Suppressor macrophage treated with lipopolysaccharide for 1 hour (primary cell): ENCODE measurements at regions not wholly inside any gene's neighbourhood (a gene's known extent, or its start where the extent isn't known, plus 50 kb on each side); places are given as distances from the start of the nearest gene placed in this dataset.

Source experiments
- DNase-seq, 3 donors: peaks; one replicate each; pipeline ENCODE4 v3.0.0-alpha.2; 2020 to 2022

DNA sequence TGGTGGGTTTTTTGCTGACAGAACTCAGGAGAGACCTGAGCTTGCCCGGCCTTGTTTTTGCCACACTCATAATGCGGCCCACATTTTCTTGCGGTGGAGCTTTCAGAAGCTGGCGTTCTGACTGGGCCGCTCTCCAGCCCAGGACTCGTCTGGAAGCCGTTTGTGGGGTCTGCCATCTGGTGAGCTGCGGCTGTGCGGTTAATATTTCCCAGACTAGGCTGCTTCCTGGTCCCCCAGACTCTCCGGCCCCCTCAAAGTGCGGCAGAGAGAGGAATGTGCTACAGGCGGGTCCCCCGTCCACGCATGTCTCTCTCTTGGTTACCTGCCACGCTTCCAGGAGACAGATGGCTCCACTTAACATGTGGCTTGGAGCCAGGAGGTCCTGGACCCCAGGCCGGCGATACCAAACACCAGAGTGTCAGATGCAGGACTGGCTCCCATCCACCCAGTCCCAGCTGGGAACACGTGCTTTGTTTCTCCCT, 128.9 kb upstream of the PMEPA1 start:
- no peak for DNase-seq

- DNase-seq, result no peak
These were observed 127.6 kb upstream of the PMEPA1 start for GRCh38 chr20:57837208-57838035.

GRCh38 chr20:57835588-57836455, 126.0 kb upstream of the PMEPA1 start:
- no peak for DNase-seq

- DNase-seq, result no peak
These were observed 125.2 kb upstream of the PMEPA1 start for GRCh38 chr20:57835074-57835452.

- no peak for DNase-seq
These were observed 124.7 kb upstream of the PMEPA1 start for GRCh38 chr20:57834306-57835073.

DNA sequence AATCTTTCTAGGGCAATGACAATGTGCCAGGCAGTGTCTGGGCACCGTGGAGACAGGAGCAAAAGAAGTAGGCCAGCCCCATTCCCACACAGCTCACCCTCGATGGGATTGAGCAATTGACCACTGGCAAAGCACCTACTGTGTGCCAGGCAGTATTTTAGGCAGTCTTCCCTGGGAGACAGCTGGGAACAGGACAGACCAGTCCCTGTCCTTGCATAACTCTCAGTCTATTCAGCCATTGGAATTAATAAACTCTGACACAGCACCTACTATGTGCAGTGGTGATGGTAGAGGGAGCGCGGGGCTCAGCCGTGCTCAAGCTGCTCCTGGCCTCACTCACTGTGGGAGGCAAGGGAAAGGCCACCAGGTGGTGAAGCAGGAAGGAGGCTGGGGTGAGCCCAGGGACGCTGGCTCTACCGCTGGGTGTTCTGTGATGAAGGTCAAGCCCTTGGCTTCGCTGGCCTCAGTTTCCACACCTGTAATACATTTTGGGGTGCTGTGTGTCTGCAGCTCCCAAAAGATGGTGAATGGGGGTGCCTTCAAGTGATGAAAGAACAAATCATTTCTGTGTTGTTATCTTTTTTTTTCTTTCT, 122.3 kb upstream of the PMEPA1 start:
- no peak for DNase-seq

DNA sequence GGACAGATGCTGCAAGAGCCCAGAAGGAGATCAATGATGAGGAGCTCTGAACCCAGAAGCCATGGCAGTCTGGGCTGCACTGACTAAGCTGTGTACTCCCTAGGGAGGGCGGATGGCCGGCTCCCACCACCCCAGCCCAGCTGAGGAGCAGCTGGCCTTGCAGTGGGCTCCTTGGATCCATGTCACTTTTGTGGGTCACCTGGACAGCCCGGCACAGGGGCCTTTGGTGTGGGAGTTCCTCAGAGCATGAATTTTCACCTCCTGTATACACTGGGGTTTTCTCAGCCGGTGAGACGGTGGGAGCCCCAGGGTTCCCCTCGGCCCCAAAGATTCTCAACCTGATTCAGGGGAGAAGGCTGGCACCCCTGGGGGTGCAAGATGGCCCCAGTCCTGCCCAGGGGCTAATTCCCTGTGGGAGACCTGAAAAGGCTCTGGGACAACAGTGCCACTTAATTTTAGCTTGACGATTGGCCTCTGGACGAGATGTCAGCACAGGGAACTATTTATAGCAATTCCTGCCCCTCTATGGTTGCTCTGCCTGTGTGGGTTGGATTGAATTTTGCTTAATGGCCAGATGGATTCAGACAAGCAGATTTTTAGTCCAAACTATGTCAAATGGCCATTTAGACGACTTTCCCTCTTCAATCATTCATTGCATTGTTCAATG, 121.6 kb upstream of the PMEPA1 start:
- no peak for DNase-seq

GRCh38 chr20:57830515-57830895, 120.7 kb upstream of the PMEPA1 start:
- no peak for DNase-seq

GRCh38 chr20:57829805-57830514, 120.1 kb upstream of the PMEPA1 start:
- DNase-seq, result no peak

- no peak for DNase-seq
These were observed 119.5 kb upstream of the PMEPA1 start for GRCh38 chr20:57829336-57829735.

DNA sequence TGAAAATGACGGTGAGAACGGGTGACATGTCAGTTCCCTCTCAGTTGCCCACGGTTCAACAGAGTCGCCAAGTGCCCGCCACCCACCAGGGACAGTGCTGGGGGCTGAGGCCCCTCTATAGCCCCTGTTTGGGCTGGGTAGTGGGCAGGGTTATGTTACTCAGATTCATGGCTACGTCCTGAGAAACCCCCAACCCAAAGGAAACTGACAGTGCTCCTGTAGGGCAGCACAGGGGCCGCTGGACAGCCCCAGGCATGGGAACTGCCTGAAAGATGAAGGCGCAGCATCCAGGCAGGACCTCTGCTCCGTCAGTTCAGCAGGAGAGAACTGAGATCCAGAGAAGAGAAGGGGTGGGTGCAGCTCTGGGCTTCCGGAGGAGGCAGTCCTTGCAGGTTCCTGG, 118.9 kb upstream of the PMEPA1 start:
- DNase-seq, result no peak

DNA sequence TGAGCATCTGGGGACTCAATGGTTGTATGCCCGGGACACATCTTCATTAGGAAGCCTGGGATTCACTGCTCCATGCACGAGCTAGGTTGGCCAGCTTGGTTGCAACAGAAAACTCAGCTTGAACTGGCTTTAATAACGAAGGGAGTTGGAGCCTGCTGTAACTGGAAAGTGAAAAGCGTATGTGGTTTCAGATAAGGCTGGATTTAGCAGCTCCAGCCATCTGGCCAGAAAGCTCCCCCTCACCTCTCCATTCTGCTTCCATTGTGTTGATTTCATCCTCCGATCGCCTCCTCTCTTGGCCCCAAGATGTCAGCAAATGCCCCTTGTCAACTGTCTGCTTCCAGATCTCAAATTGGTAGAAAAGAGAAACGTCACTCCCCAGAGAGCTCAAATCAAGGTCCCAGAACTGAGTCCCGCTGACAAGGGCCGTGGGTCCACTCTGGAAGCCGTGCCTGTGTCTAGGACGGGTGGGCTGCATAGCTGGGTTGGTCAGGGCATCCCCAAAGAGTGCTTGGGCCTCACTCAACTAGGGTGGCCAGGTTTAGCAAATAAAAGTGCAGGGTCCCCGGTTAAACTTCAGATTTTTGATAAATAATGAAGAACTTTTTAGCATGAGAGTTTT, 117.0 kb upstream of the PMEPA1 start:
- no peak for DNase-seq

DNA sequence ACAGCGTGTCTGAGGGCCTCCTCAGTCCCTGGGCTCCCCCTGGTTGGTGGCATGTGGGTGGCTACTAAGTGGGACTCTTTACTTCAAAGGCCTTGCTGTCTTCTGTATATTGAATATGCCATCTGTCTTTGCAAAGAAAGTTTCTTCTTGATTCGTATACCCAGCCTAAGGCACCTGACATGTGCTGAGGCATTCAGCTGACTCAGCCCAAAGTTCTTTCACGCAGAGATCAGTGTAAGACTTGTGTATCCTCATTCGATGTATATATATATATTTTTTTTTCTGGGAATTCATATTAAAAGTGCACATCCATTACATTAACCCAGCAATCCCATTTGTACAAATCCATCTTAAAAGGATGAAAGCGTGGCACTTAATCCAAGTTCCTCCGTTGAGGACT, 115.1 kb upstream of the PMEPA1 start:
- DNase-seq, result no peak

DNA sequence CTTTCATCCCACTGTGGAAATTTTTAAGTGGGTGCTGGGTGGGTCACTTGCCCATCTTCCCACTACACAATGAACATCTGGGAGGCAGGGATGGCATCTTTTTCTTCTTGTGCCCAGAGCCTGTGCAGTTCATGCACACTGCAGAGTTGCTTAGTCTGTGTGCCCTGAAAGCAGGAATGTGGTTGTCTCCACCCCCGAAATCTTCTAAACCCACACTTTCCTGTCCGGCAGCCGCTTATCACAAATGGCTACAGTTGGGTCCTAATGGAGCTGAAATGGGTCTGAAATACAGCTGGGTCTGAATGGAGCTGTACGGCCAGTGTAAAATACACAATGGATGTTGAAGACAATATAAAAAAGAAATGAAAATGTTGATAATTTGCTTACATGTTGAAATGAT, 112.1 kb upstream of the PMEPA1 start:
- DNase-seq, result no peak

- no peak for DNase-seq
These were observed 110.0 kb upstream of the PMEPA1 start for GRCh38 chr20:57819691-57820380.

GRCh38 chr20:57819291-57819690, 109.5 kb upstream of the PMEPA1 start:
- no peak for DNase-seq

GRCh38 chr20:57818418-57819181, 108.8 kb upstream of the PMEPA1 start:
- peak in 1 of 3 donors; percentile 6 for DNase-seq

DNA sequence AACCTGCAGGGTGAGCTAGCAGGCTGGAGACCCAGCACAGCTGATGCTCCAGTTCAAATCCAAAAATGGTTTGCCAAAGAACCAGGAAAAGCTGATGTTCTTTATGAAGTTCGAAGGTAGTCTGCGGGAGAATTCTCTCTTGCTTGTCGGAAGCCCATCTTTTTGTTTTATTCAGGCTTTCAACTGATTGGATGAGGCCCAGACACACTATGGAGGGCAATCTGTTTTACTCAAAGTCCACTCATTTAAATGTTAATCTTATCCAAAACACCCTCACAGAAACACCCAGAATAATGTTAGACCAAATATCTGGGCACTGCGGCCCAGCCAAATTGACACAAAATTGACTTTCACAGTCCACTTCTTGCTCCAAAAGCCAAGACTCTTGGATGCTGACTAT, 105.6 kb upstream of the PMEPA1 start:
- no peak for DNase-seq

- DNase-seq, result no peak
These were observed 104.7 kb upstream of the PMEPA1 start for GRCh38 chr20:57814529-57814928.
